ENCODE measurements at regions not wholly inside any gene's neighbourhood (a gene's known extent, or its start where the extent isn't known, plus 50 kb on each side); places are given as distances from the start of the nearest gene placed in this dataset.
"Not testable (repeated sequence)": the region's sequence is repeated elsewhere in the genome, so short reads cannot be mapped to it uniquely, and the experiment has no call there.

DNA sequence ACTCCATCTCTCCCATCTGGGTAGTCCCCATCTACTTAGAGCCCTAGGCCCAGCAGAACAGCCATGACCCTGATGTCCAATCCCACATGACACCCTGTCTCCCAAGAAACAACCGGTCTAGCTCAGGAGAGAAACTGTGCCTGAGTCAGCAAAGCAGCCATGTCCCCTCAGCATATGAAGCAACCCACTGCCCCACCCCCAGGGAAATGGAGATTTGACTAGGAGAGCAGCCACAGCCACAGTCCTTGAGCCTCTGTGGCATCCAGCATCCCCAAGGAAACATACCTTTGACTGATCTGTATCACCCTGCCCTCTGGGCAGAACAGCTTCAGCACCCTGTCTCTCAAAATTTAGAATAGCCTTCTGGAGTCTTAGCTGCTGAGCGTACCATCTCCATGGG is 641.9 kb upstream of the FBXO33 start:
- no peak for DNase-seq

DNA sequence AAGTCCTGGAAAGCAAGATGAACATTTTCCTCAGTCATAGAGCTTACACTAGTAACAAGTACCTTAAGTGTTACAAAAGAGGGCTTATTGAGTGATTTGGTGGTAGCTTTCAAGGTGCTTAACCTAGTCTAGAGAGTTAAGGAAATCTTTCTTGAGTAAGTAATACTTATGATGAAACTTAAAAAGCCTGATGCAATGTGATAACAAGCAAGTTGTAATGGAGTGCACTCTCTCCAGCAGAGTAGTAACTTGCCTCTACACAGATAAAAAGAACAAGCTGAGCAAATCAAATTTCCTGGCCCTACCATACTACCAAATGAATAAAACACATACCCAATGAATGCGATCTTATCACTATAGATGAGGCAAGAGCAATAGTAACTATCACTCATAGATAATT is 639.9 kb upstream of the FBXO33 start:
- DNase-seq: no peak

DNA sequence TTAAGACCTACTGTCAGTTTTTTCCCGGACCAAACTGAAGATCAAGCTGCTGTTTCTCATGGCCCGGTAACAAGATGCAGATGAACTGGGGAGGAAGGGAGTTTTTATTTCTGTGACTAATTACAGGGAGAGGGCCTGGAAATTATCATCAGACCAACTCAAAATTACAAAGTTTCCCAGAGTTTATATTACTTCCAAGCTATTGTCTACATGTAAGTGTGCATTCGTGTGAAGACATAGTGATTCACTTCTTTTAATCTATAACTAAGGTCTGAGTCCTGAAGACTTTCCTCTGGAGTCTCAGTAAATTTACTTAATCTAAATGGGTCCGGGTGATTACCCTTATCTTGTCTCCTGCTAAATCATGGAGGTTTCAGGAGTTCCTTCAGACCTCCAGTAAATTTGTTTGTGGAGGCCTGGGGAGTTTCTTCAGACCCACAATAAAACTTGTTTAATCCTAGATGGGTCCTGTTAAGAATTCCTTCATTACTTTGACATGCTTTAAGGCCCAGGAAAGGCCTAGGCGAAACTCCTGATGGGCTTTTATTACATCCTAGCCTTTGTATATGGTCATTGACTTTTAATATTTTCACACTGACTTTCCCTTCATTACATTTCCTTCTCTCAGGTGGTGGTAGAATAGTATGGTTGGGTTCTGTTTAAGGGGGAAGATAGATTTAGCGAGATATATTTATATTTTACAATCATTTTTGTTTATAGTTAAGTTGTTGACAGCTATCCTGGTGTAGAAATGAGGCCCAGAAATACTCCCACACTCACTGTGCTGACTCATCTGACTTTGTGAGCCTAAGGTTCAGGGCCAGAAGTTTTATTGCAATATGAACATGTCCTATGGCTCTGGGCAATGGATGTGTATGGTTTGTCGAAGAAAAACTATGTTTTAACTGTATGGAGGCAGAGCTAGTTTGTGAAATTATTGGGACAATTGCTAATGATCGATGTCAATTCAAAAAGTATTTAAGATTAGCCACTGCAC is 627.0 kb upstream of the FBXO33 start:
- DNase-seq: no peak

DNA sequence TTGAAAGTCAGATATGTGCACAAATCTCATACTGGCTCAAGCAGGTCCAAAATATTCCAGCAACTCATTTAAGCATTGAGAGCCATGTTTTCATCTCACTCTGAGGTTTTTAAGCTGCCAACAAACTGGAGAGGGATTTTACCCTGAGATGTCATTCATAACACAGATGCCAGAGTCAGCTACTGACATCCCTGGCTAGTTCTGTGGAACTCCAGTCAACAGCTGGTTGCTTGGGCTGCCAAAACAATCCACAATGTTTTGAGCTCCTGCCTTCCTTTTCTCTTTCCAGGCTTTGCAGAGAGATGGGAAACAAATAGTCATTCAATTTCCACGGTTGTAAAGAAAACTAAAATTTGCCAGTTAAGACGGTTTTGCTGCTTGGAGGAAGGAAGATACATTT is 621.2 kb upstream of the FBXO33 start:
- DNase-seq: no peak

DNA sequence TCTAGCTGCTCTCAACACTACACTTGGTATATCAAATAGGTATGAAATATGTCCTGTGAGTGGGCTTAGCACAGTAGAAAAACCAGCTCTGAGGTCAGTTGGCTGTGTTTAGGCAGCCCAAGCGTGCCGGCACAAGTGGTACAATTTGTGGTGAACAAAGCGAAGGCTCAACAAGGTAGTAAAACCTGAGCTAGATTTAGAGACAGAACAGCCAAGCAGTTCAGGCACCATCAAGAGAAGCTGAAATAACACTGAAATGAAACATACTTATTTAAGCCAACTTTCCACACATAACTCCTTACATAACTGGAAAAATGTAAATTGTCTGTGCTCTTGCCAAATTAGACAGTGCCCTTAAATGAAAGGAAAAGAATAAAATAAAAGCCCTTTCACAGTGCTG is 596.8 kb upstream of the FBXO33 start:
- DNase-seq: no peak

DNA sequence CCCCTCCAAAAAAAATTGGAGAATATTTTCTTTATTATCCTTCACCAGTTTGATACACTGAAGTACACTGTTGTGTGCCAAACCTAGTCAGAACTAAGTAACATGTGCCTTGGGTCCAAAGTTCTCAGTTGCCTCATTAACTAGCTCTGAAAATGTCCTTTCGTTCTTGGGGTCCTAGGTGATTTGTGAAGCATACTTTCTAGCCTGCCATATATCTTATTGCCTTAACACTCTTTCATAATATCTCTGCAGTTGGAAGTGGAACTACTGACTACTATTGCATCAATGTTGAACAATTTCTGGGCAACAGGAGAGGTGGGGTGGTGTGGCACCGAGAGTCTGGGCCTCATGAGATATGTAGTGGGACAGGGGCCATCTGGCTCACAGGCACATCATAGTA is 592.9 kb upstream of the FBXO33 start:
- no peak for DNase-seq

DNA sequence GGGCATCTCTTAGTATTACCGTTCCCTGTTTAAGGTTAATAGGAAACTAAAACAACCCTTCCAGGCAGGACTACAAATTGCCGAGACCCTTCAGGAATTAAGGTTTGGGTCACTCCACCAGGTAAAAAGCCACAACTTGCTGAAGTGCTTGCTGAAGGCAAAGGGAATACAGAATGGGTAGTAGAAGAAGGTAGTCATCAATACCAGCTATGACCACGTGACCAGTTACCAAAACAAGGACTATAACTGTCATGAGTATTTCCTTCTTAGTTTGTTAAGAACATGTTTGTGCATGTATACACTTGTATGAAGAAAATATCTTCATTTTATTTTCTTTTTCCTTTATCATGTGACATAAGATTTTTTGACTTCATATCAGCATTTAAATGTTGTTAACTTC is 578.7 kb upstream of the FBXO33 start:
- DNase-seq: no peak

DNA sequence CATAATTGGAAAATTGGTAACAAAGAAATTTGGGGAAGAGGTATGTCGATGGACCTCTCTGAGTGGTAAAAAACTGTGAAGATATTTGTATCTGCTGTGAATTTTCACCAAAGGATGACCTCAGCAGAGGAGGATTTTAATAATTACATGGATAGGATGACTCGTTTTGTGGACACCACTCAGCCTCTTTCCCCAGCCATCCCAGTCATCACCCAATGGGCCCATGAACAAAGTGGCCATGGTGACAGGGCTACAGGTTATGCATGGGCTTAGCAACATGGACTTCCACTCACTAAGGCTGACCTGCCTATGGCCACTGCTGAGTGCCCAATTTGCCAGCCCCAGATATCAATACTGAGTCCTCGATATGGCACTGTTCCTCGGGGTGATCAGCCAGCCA is 577.5 kb upstream of the FBXO33 start:
- DNase-seq: no peak

DNA sequence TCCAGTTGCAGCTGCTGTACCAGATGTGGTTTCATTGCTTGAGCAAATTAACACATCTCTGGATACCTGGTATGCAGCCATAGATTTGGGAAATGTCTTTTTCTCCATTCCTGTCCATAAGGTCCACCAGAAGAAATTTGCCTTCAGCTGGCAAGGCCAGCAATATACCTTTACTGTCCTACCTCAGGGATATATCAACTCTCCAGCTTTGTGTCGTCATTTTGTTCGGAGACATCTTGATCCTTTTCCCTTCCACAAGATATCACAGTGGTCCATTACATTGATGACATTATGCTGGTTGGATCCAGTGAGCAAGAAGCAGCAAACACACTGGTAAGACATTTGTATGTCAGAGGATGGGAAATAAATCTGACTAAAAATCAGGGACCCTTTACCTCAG is 576.1 kb upstream of the FBXO33 start:
- DNase-seq: not testable (repeated sequence)

DNA sequence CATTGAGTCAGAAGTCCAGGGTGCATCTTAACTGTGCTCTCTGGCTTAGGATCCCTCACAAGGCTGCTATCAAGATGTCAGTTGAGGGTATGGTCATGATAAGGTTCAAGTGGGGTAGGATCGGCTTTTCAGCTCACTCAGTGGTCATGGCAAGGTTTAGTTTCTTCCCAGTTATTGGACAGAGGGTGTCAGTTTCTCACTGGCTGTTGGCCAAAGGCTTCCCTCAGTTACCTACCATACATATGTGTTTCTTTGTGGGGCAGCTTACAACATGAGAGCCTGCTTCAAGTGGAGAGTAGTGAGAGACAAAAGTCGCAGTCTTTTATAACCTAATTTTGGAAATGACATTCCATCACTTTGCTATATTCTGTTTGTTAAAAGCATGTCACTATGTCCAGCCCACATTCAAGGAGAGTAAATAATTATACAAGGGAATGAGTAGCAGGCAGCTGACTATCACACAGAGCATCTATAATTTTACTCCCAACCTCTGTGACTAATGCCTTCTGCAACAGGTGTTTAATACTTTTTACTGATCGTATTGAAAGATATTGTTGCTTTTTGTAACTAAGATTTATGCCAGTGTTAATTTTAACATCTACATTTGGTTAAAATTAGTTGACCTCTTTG is 572.8 kb upstream of the FBXO33 start:
- DNase-seq: no peak

DNA sequence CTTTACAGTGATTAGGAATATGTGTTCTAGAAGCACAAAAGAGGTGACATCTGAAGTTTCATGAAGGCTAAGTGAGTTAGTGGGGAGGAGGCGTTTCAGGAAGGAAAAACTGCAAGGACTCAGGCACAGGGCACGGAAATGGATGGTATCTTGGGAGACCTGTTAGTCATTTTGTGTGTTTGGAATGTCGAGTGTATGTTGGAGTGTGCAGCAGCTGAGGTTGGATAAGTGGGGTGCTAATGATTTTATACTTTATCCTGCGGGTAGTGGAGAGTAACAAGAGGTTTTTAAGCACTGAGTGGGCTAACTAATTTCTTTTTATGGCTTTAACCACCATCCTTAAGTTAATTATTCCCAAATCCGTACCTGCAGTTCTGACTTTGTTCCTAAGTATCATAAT is 571.5 kb upstream of the FBXO33 start:
- DNase-seq: no peak

DNA sequence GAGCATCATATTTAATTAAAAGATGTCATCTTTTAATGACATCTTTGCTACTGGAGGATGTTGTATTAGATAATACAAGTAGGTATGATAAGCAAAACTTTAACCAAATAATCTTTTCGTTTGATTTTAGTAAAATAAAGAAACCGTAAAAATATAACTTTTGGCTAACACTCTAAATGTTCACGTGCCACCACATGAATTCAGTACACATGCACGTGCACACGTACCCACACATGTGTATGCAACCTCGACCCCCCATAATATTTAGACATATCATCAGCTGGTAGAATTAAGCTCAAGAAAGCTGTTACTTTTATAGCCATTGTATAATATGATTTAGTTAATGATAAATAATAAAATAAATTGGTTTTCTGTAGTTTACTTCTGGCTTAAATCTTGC is 566.6 kb upstream of the FBXO33 start:
- DNase-seq: no peak

DNA sequence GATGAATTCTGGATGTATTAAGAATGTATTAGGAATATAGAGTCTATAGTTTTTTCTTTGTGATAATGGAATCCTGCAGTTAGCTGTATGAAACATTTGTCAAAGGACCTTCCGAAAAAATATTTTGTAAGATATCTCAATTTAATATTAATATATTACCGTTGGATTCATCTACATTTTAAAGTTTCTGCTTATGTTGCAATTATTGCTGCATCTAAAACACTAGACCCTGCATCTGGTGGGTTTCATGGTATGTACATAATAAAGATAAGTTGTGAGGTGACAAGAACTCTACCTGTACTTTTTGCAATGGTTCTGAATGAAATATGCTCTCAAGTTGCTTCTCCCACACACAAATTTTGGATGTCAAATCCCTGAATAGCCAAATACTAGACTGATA is 565.9 kb upstream of the FBXO33 start:
- DNase-seq: no peak

DNA sequence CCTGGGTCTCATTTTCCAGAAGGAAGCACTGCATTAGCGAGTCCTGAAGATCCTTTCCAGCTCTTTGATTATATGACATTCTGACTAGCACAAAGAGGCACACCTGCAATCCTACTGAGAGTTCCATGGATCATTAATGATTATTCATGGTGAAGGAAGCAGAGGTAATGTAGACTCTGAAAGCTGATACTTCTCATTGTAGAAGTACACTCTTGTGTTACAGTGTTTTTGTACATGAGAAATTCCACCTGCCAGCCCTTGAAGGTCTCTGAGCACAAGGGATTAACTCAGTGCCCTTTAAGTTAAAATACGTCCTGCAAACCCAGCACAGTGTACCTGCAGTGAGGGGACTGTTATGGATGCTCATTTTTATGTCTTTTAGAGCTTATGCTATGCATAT is 558.8 kb upstream of the FBXO33 start:
- peak; percentile 44 for DNase-seq

DNA sequence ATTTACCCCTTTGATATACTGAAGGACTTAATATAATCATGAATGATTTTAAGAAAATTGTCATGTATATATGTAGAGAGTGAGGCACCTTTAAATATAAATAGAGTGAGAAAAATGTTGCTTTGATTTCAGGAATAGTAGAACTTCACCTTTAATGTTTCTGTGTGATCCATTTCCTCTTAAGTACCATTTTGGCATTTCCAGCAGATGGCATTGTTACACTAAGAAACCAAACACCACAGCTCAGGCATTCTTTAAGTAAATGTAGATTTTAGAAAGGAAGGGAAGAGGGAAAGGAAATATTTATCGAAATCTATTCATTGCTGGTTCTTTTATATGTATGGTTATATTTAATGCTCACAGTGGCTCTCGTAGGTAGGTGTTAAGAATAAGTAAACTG is 556.7 kb upstream of the FBXO33 start:
- peak; percentile 34 for DNase-seq

DNA sequence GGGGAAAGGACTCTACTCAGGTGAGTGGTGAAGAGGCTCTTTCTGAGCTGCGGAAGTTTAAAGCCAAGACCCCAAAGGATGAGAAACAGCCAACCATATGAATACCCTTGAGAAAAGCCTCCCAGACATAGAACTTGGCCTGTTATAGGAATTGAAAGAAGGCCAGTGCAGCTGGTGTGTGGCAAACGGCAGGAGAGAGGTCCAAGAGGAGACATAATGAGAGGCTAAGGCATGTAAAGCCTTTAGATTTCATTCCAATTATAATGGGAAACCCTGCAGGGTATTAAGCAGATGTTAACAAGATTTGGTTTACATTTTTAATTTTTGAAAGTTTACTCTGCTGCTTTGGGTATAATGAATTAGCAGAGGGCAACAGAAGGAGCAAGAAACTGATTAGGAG is 552.1 kb upstream of the FBXO33 start:
- no peak for DNase-seq

DNA sequence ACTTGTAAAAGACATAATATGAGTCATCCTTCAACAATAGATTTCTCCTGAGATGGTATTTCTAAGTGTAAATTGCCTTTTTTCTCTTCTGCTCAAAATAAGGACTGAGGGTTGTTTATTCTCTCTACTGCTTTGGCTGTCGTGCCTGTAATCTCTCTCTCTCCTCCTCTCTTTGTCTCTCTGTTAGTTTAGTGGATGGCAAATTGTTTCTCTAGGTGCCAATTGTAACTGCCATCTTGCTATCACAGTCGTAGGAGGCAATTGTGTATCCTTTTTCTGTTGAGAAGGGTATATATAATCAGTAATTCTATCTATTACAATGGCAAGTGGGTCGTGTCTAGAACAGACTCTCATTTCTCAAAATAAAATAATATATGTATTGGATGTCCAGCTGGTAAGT is 545.0 kb upstream of the FBXO33 start:
- DNase-seq: no peak

DNA sequence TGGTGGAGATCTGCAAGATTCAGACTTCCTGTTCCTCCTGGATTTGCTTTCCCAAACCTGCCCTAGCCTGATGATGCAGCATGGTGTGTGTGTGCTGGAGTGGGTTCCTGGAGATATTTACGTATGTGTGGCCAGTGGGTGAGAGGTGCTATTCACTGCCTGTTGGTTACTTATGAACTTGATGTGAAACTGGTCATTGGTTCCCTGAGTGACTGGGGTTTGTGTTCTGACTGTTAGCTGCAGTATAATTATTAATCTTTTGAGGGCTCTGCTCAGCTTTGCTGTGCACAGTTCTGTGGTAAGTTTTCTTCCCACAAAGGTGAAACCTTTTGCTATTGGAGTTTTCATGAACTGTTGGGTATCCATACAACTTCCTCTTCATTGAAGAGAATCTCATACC is 541.8 kb upstream of the FBXO33 start:
- DNase-seq: no peak

DNA sequence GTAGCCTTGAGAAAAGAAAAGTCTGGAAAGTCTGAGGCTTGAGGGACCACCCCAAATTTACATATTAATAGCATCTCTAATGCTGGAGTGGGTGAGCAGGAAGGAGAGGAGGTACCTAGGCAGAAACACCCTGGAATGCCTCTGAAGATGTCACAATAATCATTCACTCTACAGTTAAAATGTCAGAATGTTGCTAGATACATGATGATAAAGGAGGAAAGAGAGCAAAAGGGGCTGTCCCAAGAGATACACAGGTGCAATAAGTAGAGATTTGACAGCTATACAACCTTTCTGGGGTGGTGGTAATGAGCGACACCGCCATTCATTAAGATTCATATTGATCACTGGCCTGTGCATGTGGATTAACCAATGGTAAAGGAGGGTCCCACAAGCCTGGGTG is 540.5 kb upstream of the FBXO33 start:
- no peak for DNase-seq

DNA sequence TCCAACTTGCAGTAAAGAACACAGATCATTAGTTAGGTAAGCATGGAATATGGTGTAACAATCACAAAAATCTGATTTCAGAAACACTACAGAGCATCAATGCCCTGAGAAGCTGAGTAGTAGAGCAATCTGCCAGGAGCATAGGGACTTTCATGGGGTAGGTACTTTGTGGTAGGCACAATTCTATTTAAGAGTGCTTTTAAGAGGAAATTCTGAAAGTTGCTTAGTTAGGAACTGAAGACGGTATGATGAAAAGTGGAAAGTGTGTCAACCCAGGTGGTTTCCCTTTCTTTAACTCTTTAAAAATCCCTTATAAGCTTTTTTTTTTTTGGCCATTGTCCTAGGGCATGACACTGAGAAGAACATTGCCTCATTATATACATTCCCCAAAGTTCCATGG is 535.7 kb upstream of the FBXO33 start:
- DNase-seq: no peak

DNA sequence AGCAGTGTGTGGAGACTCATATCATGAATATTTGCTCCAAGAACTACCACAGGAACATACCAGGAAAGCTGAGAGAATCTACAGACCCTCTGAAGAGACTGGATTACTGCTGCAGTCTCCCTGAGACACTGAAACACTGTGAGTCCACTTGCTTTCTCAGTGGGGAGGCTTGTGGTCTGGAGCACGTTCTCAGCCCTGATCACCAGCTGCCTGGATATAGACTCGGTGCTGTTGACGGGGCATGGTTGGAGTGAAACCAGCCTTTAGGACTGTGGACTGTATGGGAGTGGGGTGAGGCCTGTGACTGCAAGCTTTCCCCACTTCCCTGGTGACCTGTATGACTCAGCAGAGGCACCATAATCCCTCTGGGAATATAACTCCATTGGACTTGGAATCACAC is 525.8 kb upstream of the FBXO33 start:
- DNase-seq: no peak

DNA sequence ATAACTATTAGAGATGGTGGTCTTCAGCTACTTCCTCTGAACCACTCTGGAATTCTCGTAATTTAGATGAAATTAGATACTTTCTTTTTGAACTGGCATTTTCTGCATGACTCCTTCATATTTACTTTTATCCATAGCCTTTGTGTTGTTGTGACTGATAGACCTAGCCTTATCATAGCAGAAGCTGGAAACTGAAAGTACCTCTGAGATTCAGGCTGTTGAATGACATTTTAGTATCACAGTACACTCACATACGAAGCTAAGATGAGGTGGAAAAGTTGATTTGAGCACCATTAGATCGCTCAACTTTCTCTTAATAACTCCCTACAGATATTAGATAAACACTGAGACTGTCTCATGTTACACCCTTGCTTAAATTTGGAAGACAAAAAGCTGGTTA is 525.1 kb upstream of the FBXO33 start:
- no peak for DNase-seq

DNA sequence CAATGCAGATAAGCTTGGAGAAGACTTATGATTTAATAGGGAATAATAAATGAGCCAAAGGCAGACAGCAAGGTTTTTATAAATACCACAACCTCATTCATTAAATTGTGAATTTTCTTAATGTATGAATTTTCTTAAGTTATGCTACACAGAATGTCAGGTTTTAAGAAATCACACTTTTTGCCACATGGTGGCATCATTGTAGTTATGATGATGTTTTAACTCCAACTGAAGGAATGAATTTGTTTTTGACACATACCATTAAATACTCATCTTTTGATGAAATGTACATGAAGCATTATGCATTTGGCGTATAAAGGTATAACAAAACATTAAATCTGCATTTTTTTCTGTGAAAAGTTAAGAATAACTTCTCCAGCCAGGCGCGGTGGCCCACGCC is 524.1 kb upstream of the FBXO33 start:
- DNase-seq: no peak

DNA sequence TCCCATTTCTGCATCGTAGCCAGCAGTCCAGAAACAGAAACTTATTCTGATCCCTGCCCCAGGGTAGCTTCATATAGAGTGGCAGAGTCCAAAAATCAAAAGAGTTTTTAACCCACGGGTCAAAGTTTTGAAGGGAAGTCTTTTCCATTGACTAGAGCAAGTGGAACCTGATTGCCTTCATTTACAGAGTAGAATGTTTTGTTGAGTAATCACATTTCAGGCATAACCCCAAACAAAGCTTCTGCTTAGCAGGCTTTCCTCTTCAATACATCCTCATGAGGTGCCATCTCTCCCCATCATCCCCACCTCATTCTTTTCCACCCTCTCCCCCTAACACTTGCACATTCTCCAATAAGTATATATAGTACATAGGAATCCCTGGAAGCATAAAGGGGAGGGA is 516.0 kb upstream of the FBXO33 start:
- no peak for DNase-seq

DNA sequence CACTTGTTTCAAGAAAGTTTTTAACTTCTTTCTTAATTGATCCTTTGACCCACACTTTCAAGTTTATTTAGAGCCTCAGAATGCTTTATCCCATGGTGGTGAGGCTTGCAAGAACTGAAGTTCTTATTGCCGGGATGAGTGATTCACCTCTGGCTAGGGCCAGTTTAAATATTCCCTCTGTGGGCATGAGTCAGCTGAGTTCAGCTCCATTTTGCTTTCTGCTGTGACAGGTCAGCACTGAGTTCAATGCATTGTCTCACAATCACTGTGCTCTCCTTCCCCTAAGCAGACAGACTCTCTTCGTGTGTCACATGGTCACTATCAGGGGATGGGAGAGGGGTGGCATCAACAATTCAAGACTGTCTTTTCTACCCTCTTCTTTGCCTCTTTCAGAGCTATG is 514.6 kb upstream of the FBXO33 start:
- no peak for DNase-seq

Data from NCI-H774 (cell line).